ENCODE measurements at regions not wholly inside any gene's neighbourhood (a gene's known extent, or its start where the extent isn't known, plus 50 kb on each side); places are given as distances from the start of the nearest gene placed in this dataset.

GRCh38 chr10:36087006-36088005, 445.2 kb upstream of the FZD8 start:
- ATAC-seq (peak; percentile 23), DNase-seq (no peak)
- Histone ChIP-seq H3K27ac (no peak overlapping the region), H3K36me3 (no peaks in the 10 kb centered on the region), H3K9me3 (no peaks in the 10 kb centered on the region), H3K27me3 (no peaks in the 10 kb centered on the region), H3K4me3 (no peak overlapping the region), H3K4me1 (no peaks in the 10 kb centered on the region)
- intact Hi-C loops (cut with DNase I), result no loop called here
- TF ChIP-seq CTCF (IDR thresholded peaks at IDR 0.05), result no peak

DNA sequence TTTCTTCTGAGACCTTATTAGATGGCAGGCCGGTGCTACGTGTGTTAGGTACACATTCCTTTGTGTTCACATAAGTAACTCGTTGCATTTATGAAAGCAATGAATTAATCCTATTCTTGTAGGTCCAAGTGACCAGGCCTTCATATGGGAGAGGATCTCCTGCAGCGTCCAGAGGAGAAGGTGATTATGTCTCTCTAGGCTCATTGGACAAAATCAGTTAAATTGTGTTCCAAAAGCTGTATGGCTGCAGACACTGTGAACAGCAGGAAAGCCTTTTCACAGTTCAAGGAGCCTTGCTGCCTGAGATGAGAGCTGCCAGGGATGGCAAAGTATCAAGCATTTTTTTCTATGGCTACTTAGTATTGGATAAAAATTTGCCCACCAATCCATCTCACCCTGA, 433.1 kb upstream of the FZD8 start:
- Histone ChIP-seq H3K4me3 (no peak overlapping the region), H3K27ac (no peak overlapping the region), H3K9me3 (peaks cover 0 to 2% of the 10 kb centered on the region in 2 donors), H3K36me3 (no peaks in the 10 kb centered on the region), H3K27me3 (no peaks in the 10 kb centered on the region), H3K4me1 (no peaks in the 10 kb centered on the region)
- TF ChIP-seq CTCF (IDR thresholded peaks at IDR 0.05), result no peak
- no peak for ATAC-seq
- DNase-seq, result no peak
- intact Hi-C loops (cut with DNase I), result no loop called here

- H3K4me1 ChIP-seq, result no peaks in the 10 kb centered on the region
- H3K27ac ChIP-seq, result no peak overlapping the region
- DNase-seq (no peak), ATAC-seq (no peak)
- intact Hi-C loops (cut with DNase I), result no loop called here
- no peaks in the 10 kb centered on the region for H3K36me3 ChIP-seq
- TF ChIP-seq CTCF (IDR thresholded peaks at IDR 0.05), result no peak
- no peak overlapping the region for H3K4me3 ChIP-seq
- H3K27me3 ChIP-seq, result no peaks in the 10 kb centered on the region
- no peaks in the 10 kb centered on the region for H3K9me3 ChIP-seq
Observed at GRCh38 chr10:36073796-36074345, 431.8 kb upstream of the FZD8 start.

- Histone ChIP-seq H3K36me3 (no peaks in the 10 kb centered on the region), H3K27ac (no peak overlapping the region), H3K4me3 (no peak overlapping the region), H3K27me3 (no peaks in the 10 kb centered on the region), H3K4me1 (no peaks in the 10 kb centered on the region), H3K9me3 (peaks cover 0 to 21% of the 10 kb centered on the region in 2 donors)
- no peak for TF ChIP-seq CTCF (IDR thresholded peaks at IDR 0.05)
- DNase-seq (no peak), ATAC-seq (no peak)
- intact Hi-C loops (cut with DNase I), result no loop called here
Observed at GRCh38 chr10:36068542-36068941, 426.4 kb upstream of the FZD8 start.

DNA sequence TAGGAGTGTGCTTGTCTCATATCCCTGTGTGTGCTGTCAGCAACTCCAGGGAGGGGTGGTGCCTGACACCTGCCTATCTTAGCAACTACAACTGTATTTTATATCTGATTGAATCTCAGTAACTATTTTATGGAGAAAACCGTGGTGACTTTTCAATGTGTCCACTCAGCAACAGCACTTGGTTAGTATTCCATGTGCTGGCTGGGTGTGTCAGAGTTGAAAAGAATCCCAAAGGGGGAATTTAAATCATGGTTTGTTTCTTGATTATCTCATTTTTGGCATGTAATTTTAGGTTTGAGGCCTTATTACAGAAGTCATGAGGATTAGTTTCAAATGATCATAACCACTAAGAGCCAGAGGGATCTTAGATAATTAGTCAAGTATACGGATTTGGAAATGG, 425.7 kb upstream of the FZD8 start:
- intact Hi-C loops (cut with DNase I), result no loop called here
- no peak overlapping the region for H3K27ac ChIP-seq
- ATAC-seq, result no peak
- H3K27me3 ChIP-seq, result no peaks in the 10 kb centered on the region
- H3K4me1 ChIP-seq, result no peaks in the 10 kb centered on the region
- H3K9me3 ChIP-seq, result peaks cover 0 to 21% of the 10 kb centered on the region in 2 donors
- DNase-seq, result no peak
- no peaks in the 10 kb centered on the region for H3K36me3 ChIP-seq
- no peak for TF ChIP-seq CTCF (IDR thresholded peaks at IDR 0.05)
- H3K4me3 ChIP-seq, result no peak overlapping the region

All from left lung (tissue), 4 donors.